ENCODE measurements at regions not wholly inside any gene's neighbourhood (a gene's known extent, or its start where the extent isn't known, plus 50 kb on each side); places are given as distances from the start of the nearest gene placed in this dataset.

GRCh38 chr12:79987731-79988130, 52.8 kb upstream of the PPP1R12A start:
- H3K4me1 Mint-ChIP-seq (ENCODE audit: low read depth): peaks cover 3% of the 10 kb centered on the region
- no peak overlapping the region for H3K27ac Mint-ChIP-seq
- peaks cover 12% of the 10 kb centered on the region for H3K27me3 Mint-ChIP-seq (ENCODE audit: low read depth)
- H3K36me3 Mint-ChIP-seq (ENCODE audit: low read depth): no peaks in the 10 kb centered on the region
- H3K9me3 Mint-ChIP-seq: no peaks in the 10 kb centered on the region
- no peak overlapping the region for H3K4me3 Mint-ChIP-seq (ENCODE audit: low read depth)
- intact Hi-C loops (cut with micrococcal nuclease): no loop called here
- DNase-seq (ENCODE audit: low spot score): no peak
